GM12878 (cell line): ENCODE measurements at regions not wholly inside any gene's neighbourhood (a gene's known extent, or its start where the extent isn't known, plus 50 kb on each side); places are given as distances from the start of the nearest gene placed in this dataset.

ENCODE experiments used
- ATAC-seq: fragments of 200-7000 bp; cut with Tn5 transposase; 3 replicates; pipeline ENCODE4 v1.9.1; 2020; ENCODE audit warnings: mild to moderate bottlenecking, moderate library complexity
- BruUV-seq: library from RNA; stranded (reverse); fragments of 400-500 nt; replicated peaks from 2 replicates; lab custom pipeline; 2021; lab: Mats Ljungman, UMichigan
- CTCF ChIA-PET: fragments of 300-600 bp; sonication (Branson Sonifier 250); formaldehyde crosslinking; extraction: SDS; loops from one replicate; lab custom pipeline; 2021; ENCODE audit warnings: inconsistent platforms; lab: Yijun Ruan, JAX
- POLR2A ChIA-PET: fragments of 350-600 bp; formaldehyde crosslinking; extraction: SDS; loops from one replicate; lab custom pipeline; 2021; ENCODE audit warnings: inconsistent platforms; lab: Charles Lee
- RAD21 ChIA-PET: fragments of 300-600 bp; sonication (Branson Sonifier 250); formaldehyde crosslinking; loops from one replicate; lab custom pipeline; 2023; ENCODE audit warnings: antibody characterized with exemption; ENCODE audit not compliant: unreplicated experiment; lab: Charles Lee
- SMC1A ChIA-PET: fragments of 300-600 bp; sonication (Branson Sonifier 250); formaldehyde crosslinking; loops from one replicate; lab custom pipeline; 2023; ENCODE audit not compliant: unreplicated experiment, uncharacterized antibody; lab: Charles Lee
- DNase-seq: peaks from one replicate; pipeline ENCODE4 v3.0.0-alpha.2; 2011; ENCODE audit warnings: low read depth, low spot score
- FAIRE-seq: peaks from 3 replicates; lab custom pipeline; 2011; peaks lifted over from hg19 to GRCh38; lab: Jason Lieb, UNC
- H2AFZ ChIP-seq: 2 replicates; pipeline ENCODE4 v1.6.0; 2011; ENCODE audit warnings: low read depth, low read length, control low read depth; ENCODE audit not compliant: control insufficient read depth
- H3K27ac ChIP-seq: 2 replicates; pipeline ENCODE4 v1.5.1; 2011; ENCODE audit warnings: control low read depth; ENCODE audit not compliant: control insufficient read depth, insufficient read depth
- H3K27me3 ChIP-seq, 2 experiments: replicated peaks in 1 of 2; 2 replicates each; pipeline versions ENCODE4 v1.6.0 to v1.6.1; 2011; ENCODE audit warnings: low read length in 1 of 2; ENCODE audit not compliant: control insufficient read depth in 2 of 2, insufficient read depth in 2 of 2
- H3K36me3 ChIP-seq, 2 experiments: 2 replicates each; pipeline ENCODE4 v1.5.1; 2011; ENCODE audit warnings: low read length in 1 of 2; ENCODE audit not compliant: control insufficient read depth in 2 of 2, insufficient read depth in 2 of 2
- H3K4me1 ChIP-seq: 2 replicates; pipeline ENCODE4 v1.6.1; 2011; ENCODE audit warnings: mild to moderate bottlenecking, low read length, moderate library complexity, mixed read lengths; ENCODE audit not compliant: control insufficient read depth, insufficient read depth
- H3K4me2 ChIP-seq: 2 replicates; pipeline ENCODE4 v1.6.0; 2011; ENCODE audit warnings: control low read depth; ENCODE audit not compliant: control insufficient read depth, insufficient read depth
- H3K4me3 ChIP-seq: fragments of 200-600 bp; sonication (generic); 2 replicates; pipeline ENCODE4 v1.5.1; 2016
- H3K79me2 ChIP-seq: 2 replicates; pipeline ENCODE4 v1.6.0; 2011; ENCODE audit warnings: low read length; ENCODE audit not compliant: control insufficient read depth, insufficient read depth
- H3K9ac ChIP-seq: 2 replicates; pipeline ENCODE4 v1.8.0; 2011; ENCODE audit warnings: low read length, control low read depth, mixed read lengths; ENCODE audit not compliant: control insufficient read depth, insufficient read depth
- H3K9me3 ChIP-seq: replicated peaks from 3 replicates; pipeline ENCODE4 v1.5.1; 2011; ENCODE audit warnings: mild to moderate bottlenecking, low read length; ENCODE audit not compliant: control insufficient read depth, insufficient read depth
- H4K20me1 ChIP-seq: 2 replicates; pipeline ENCODE4 v1.6.0; 2011; ENCODE audit not compliant: control insufficient read depth, insufficient read depth
- ASH2L ChIP-seq: fragments of 300-600, 200-600 bp; sonication (generic); IDR thresholded peaks from 2 replicates; pipeline ENCODE4 v1.6.1; 2017; ENCODE audit warnings: low read depth, mild to moderate bottlenecking, borderline replicate concordance
- CBX3 ChIP-seq: fragments of 200-600 bp; sonication (generic); IDR thresholded peaks from 2 replicates; pipeline ENCODE4 v1.6.1; 2016; ENCODE audit warnings: low read depth, borderline replicate concordance
- CBX5 ChIP-seq: sonication (generic); IDR thresholded peaks from 2 replicates; pipeline ENCODE4 v1.6.1; 2016; ENCODE audit warnings: low read depth, moderate library complexity, mild to moderate bottlenecking, inconsistent platforms
- E2F4 ChIP-seq: IDR thresholded peaks from 2 replicates; pipeline ENCODE4 v1.6.1; 2012; ENCODE audit warnings: low read depth, low read length, improper control_type of control experiment
- ELK1 ChIP-seq: IDR thresholded peaks from 2 replicates; pipeline ENCODE4 v1.6.1; 2012; ENCODE audit warnings: low read depth, low read length, improper control_type of control experiment
- HDAC2 ChIP-seq: fragments of 200-600 bp; sonication (generic); IDR thresholded peaks from 2 replicates; pipeline ENCODE4 v1.6.1; 2017
- KAT2A ChIP-seq: conservative IDR thresholded peaks from 2 replicates; pipeline ENCODE4 v1.6.1; 2011; ENCODE audit warnings: low read depth, low read length; ENCODE audit not compliant: control insufficient read depth
- WGBS: methylation state at CpG from one replicate; pipeline ENCODE4 v1.1.6; 2016; ENCODE audit warnings: low lambda C conversion rate; ENCODE audit not compliant: insufficient replicate concordance, insufficient coverage; ENCODE audit errors: missing lambda C conversion rate; 5-methylcytosine and 5-hydroxymethylcytosine counted together
- in situ Hi-C: fragments of 300-500 bp; cut with MboI; formaldehyde crosslinking; loops from 9 replicates; pipeline ENCODE4 v1.14.3; 2018; ENCODE audit warnings: mixed read lengths
- intact Hi-C: fragments of 100-400 bp; cut with micrococcal nuclease; formaldehyde crosslinking; loops from one replicate; pipeline ENCODE4 v1.14.2; 2022; ENCODE audit not compliant: unreplicated experiment

GRCh38 chr13:107665926-107666458, 549.3 kb downstream of the LIG4 start:
- H3K9me3 ChIP-seq, result no peaks in the 10 kb centered on the region
- no TSS peak for BruUV-seq
- no peaks in the 10 kb centered on the region for H3K36me3 ChIP-seq
- ATAC-seq (no peak), FAIRE-seq (no peak), DNase-seq (no peak)
- TF ChIP-seq ASH2L (no peak), E2F4 (no peak), CBX3 (no peak), ELK1 (no peak), KAT2A (no peak), HDAC2 (no peak), CBX5 (no peak)
- no peak overlapping the region for H2AFZ ChIP-seq
- H3K9ac ChIP-seq, result no peak overlapping the region
- no peaks in the 10 kb centered on the region for H4K20me1 ChIP-seq
- WGBS, result 50% methylated on average over 2 of the region's 2 CpGs
- POLR2A ChIA-PET, result no interaction called here
- intact Hi-C loops (no loop called here), in situ Hi-C loops (no loop called here)
- no peaks in the 10 kb centered on the region for H3K79me2 ChIP-seq
- no peak overlapping the region for H3K4me3 ChIP-seq
- no peaks in the 10 kb centered on the region for H3K27me3 ChIP-seq
- RAD21 ChIA-PET, result no interaction called here
- SMC1A ChIA-PET, result interaction anchor here (0.7 kb wide), 1 partner anchor 510 kb away, joined by 3 read pairs; no protein-coding TSS in a partner anchor
- H3K4me2 ChIP-seq, result no peak overlapping the region
- H3K27ac ChIP-seq, result no peak overlapping the region
- no peaks in the 10 kb centered on the region for H3K4me1 ChIP-seq
- CTCF ChIA-PET, result interaction anchor here (1.2 kb wide), 1 partner anchor 14 kb away, joined by 4 read pairs; no protein-coding TSS in a partner anchor
